Cardiac septum (tissue), 1 donor: ENCODE measurements at regions not wholly inside any gene's neighbourhood (a gene's known extent, or its start where the extent isn't known, plus 50 kb on each side); places are given as distances from the start of the nearest gene placed in this dataset.

Source experiments
- DNase-seq: peaks from one replicate; pipeline ENCODE4 v3.0.0-alpha.2; 2020; ENCODE audit warnings: low spot score
- intact Hi-C: fragments of 100-400 bp; cut with DNase I; formaldehyde crosslinking; loops from one replicate; pipeline ENCODE4 v1.14.0; 2022
- donor health status: DM: no; HTN: no; CAD: no.

DNA sequence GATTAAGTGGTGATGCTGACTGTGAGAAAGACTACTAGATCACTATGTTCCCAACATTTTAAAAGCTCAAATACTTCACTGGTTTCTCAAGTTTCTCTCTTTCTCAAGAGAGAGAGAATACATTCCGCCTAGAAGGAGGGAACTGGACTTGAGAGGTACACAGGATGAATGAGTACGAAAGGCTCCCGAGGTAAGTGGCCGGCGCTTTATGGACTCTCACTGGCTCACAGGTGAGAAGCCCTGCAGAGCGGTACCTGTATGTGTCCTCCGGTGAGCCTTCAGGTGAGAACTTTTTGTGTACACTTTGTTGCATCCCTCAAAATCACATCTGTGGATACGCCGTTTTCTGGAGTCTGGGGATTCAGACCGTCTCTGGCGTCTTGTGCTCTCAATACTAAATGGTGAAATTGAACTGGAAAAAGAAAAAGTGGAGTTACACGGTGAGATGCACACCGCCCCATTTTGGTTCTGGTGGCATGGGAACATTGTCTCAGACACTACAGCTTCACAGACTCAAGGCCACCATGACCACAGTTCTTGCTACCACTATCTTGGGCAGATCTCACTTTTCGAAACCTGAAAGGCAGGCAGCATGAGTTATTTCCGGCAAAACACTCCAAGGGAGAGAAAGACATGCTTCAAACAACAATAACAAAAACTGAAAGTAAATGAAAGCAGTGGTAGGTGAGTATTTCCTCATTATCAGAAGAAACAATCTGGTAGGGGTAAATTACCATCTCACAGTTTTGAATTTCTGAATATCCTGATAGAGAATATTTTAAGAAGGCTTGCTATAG, 418.9 kb downstream of the KLF12 start:
- intact Hi-C loops, result no loop called here
- DNase-seq, result no peak

DNA sequence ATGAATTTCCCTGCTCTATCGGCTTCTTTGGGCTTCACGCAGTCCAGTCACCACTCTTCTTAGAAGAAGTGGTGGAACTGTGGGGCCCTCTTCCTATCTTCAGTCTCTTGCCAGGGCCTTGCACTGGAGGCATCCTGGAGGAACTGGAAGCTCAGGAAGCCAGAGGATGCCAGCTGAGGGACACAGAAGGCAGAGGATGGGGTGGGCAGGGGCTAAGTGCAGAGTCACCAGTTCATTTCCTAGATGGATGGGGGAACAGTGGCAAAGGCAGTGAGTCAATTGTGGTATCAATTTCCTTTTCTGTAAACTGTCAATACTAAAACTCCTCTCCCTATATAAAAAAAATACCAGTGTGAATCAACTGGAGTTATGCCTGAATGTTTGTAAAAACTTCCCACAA, 419.7 kb downstream of the KLF12 start:
- no peak for DNase-seq
- intact Hi-C loops, result no loop called here

DNA sequence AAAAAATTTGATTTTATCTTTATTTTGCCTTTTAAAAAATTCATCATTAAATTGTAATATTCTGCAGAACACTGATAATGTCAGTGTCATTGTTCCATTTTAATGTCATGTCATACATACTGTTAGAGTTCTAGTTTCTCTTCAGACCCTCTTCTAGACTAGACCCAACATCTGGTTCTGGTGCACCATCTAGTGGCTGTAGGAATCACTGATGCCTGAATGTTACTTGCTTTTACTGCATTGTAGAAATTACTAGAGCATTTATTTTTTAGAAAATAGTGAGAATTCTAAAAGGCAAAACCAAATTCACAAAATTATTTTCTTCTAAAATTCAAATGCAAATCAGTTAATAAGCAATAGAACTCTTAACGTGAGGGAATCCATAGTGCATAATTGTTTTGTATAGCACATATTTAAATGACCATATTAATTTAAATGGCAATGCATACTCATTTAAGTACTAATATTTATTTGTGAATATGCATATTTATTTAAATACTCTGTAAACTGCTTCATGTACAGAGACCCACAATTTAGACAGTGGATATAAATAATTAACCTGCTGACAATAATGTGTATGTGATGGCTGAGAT, 425.7 kb downstream of the KLF12 start:
- intact Hi-C loops, result loop anchor here (10.0 kb wide), 3 partner anchors 644 to 894 kb away; no protein-coding TSS in a partner anchor
- DNase-seq, result no peak

DNA sequence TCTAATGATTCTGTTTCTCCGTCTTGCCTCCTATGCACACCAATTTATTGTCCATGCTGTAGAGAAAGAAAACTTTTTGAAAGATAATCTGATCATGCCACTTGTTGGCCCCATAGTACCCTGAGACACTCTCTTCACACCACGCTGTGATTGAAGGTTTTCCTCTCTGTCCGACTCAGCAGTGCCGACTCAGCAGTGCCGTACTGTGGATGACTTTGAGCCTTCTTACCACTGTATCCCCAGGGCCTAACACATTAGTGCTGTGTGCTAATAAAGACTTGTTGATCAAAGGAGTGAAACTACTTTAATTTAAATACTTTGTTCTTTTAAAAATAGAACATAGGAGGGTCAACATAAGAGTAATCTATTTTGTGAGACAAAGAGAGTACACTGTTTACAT, 429.6 kb downstream of the KLF12 start:
- DNase-seq, result no peak
- intact Hi-C loops, result loop anchor here (10.0 kb wide), 3 partner anchors 640 to 890 kb away; no protein-coding TSS in a partner anchor

DNA sequence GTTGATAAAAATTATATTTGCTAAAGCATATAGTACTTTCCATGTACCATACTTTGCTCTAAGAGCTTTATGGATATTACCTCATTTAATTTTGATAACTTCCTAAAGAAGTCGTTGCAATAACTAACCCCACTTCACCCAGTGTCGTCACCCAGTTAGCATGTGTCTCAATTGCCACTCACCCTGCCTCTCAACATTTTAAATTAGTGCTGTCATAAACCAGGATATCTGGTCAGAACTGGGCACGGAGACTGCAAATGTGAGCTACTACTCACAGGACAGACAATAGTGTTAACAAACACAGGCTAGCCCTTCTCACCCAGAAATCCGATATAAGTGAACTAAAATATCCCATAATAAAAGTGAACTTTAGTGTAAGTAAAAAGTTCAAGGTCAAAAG, 430.6 kb downstream of the KLF12 start:
- intact Hi-C loops, result loop anchor here (10.0 kb wide), 3 partner anchors 639 to 889 kb away; no protein-coding TSS in a partner anchor
- no peak for DNase-seq

DNA sequence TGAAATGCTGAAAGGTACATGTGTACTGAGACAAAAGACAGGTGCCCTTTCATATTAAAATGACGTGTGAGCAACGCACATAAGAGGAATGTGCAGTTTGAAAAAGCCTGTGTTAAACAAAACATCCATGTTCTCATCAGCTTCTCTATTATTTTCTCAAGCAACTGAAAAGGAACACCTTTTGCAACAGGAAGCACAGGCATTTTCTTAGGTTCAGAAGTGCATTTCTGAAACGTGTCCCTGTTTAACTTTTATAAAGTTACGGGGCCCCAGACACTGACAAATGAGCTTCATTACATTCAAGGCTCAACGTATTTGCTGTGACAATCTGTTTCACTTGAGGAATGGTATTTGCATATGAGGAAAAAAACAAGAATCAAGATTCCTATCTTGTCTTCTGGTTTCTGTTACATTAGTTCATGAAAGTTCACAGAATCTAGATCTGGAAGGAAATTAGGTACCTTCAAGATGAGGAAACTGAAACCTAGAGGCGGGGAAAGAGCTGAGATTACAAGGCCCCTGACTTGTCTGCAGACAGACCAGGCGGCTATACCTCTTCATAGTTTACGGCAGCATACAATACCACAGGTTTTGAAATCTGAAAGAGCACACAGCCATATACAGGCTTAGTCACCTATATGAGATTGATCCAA, 431.7 kb downstream of the KLF12 start:
- no peak for DNase-seq
- intact Hi-C loops, result loop anchor here (10.0 kb wide), 3 partner anchors 638 to 888 kb away; no protein-coding TSS in a partner anchor

DNA sequence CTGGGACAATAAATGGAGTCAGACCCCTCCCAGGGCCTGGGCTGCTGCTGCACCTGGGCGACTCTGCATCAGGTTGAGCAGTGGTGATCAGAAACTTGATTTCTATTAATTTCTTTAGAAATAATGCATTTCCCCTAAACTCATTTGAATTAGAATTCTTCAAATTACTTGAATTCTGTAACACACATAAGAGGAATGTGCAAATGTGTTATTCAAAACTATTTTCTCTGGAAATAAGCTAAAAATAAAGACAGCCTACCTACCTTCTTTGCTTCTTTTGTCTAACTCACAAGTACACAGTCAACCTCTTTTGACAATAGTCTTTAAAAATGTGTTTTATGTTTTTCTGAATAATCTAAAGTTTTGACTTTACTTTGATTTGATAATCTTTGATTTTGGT, 433.0 kb downstream of the KLF12 start:
- intact Hi-C loops, result loop anchor here (10.0 kb wide), 3 partner anchors 636 to 886 kb away; no protein-coding TSS in a partner anchor
- no peak for DNase-seq

DNA sequence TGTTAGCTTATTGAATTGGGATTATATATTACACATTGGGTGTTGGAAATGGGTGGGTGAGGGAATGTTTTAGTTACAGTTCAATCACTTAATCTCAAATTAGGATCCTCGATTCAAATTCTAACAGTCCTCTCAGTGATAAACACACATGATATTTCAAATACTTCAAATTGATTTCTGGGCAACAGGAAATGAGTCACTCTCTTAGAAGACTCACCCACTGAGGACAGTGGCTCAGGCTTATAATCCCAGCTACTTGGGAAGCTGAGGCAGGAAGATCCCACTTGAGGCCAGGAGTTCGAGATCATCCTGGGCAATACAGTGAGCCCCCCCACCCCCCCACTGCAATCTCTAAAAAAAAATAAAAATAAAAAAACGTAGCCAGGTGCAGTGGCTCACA, 435.3 kb downstream of the KLF12 start:
- intact Hi-C loops, result no loop called here

DNA sequence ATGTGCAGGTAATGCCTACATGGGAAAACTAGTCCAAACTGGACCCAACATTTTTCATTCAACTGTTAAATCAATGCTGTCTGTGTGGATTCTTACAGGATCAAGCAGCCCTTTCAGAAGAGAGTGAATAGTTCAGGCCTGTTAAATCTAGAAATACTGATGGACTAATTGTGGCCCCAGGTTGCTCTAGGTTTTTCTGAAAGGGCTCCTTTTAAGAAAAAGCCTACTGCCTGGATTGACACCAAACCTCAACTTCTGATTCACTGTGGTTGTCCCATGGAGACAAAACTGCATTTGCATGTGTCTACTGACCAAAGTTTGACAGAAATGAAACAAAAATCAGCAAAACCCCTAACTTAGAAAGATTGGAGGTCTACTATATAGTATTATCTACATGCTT, 437.0 kb downstream of the KLF12 start:
- no peak for DNase-seq
- intact Hi-C loops, result no loop called here

More for the DNA sequence above, 435.3 kb downstream of the KLF12 start:
- no peak for DNase-seq

DNA sequence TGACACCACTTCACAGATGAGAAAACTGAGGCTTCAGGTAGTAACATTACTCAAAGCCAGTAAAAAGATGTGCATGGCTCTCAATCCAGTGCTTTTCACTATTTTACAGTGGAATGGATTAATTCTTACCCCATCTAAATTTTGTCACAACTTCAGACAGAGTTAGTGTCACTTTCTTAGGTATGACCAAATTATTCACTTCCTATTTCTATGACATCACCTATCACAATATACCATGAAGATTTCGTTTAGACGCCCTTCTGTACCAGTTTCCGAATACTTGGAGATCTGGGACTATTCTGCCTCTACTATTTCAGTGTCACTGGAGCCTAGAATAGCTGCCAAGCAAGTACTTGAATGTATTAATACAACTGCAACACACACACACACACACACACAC, 437.5 kb downstream of the KLF12 start:
- DNase-seq, result no peak
- intact Hi-C loops, result no loop called here

DNA sequence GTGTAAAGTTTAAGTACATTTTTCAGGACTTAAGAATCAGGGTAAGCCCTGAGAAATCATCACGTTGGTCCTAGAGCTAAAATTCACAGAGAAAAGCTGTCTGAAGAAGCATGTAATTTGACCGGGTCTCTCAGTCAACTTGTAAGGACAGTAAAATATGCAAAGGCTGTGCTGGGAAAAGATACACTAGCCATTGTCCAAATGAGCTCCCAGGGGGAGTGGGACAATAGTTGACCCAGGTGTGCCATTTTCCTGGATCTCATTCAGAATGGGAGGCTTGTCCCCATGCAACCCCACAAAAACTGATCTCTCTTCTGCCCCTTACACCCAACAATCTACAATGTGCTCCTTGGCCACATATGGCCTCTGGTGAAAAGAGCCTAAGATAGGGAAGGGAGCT, 437.9 kb downstream of the KLF12 start:
- DNase-seq, result no peak
- intact Hi-C loops, result no loop called here

DNA sequence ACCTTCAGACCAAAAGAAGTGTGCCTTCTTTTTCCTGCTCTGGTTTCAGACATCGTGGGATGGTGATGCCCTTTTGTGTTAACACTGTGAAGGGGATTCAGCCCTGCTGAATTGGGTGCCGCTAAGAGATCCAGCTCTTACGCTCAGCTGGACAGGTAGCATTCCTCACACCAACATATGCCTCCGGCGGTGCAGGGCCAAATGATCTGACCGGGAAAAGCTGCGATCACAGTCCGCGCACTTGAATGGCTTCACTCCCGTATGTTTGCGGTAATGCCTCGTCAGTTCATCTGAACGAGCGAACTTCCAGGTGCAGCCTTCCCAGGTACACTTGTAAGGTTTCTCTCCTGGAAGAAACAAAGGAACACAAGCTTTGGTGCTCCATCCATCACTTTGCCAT, 438.9 kb downstream of the KLF12 start:
- no peak for DNase-seq
- intact Hi-C loops, result no loop called here

DNA sequence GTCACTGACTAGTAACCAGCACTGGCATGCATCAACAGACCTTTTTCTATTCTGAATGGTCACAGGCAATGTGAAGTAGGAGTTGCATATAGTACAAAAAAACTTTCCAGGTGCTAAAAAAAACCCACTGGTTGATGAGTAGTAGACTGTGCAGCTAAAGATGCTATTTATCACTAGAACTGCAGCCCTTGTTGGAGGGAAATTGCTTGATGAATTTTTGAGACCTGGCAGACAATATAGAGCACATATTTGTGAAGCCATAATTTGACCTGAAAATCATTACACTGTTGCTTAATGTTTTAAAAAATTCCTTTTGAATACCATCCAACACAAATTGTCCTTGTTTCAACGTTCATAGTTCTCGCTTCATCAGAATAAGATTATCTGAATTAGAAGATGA, 441.0 kb downstream of the KLF12 start:
- intact Hi-C loops, result no loop called here
- no peak for DNase-seq

DNA sequence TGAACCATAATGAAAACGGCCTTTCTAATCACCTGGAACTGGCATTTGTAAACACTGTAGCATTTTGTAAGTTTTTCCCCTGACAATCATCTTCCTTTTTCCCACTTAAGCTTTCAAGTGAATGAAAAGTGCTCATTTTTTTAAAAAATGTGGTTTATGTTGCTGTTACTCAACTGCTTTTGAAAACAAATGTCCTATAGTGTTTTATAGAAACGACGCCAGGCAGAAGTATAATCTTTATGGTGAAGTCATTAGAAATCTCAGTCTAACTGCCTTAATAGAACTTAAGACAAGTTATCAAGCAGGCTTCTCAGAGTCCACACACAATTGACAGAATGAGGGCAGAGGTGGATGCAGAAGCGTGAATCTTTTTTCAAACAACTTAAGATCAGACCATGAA, 442.3 kb downstream of the KLF12 start:
- DNase-seq, result no peak
- intact Hi-C loops, result no loop called here

DNA sequence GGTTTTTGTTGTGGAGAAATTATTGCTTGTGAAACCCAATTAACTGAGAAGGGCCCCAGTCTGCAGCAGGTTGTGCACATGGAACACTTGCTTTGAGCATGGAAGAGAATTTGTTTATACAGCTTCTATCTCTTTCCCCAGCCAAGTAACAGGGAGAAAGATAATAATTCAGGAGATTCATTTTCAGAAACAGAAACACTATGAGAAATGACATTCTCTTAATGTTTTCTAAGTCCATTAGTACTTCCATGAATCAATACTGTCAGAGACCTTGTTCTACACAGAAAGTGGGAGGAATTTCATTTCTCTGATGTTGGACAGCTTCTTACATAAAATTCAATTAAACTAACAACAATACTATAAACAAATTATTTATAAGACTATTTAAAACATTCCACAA, 446.3 kb downstream of the KLF12 start:
- DNase-seq, result no peak
- intact Hi-C loops, result no loop called here

DNA sequence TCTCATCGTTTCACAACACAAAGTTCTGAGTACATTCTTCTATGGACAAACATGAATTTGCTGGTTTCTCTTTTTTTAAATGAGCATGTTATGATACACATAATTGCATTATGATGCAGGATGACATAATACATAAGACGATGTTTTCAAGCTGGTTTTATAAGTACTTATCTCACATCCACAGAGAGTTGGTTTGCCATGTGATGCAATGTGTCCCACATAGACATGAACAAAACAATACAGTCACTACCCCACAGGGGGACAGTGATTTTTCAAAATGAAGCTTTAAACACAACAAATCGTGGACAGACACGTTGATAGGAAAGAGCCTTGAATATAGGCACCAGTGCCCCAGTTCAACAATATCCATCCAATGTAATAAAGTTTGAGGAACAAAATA, 447.1 kb downstream of the KLF12 start:
- no peak for DNase-seq
- intact Hi-C loops, result no loop called here

DNA sequence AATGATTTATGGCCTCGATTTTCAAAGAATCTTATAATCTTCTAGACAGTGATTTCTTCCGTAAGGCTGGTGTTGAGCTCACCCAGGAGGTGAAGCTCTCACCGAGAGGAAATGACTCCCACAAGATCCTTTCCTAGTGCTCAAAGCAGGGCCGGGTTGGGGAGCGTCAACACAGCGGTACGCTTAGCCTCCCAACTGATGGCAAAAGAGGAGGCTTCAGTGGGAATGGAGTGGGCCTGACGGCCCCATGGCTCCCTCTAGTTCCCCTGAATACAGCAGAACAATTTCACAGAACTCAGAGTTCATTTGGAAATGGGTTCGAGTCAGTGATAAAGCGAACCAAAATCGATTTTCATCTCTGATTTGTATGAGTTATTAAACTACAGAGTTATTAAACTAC, 449.5 kb downstream of the KLF12 start:
- intact Hi-C loops, result no loop called here
- no peak for DNase-seq

DNA sequence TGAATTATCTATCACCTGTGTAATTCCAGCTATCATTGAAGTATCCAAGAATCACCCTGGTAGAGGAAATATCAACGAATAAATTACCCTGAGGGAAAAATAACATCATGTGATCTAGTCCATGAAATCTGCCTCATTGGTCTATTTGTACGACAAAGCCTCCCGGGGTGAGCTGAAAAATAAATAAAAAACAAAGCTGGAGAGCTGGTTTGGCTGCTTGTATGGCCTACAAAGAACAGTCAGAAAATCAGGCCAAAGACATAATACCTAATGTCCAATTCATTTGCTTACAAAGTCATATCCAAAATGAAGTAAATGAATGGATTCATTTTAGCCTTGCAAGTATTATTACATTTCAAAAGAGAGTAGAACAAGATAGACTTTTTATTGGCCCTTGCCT, 449.9 kb downstream of the KLF12 start:
- intact Hi-C loops, result no loop called here
- DNase-seq, result no peak

DNA sequence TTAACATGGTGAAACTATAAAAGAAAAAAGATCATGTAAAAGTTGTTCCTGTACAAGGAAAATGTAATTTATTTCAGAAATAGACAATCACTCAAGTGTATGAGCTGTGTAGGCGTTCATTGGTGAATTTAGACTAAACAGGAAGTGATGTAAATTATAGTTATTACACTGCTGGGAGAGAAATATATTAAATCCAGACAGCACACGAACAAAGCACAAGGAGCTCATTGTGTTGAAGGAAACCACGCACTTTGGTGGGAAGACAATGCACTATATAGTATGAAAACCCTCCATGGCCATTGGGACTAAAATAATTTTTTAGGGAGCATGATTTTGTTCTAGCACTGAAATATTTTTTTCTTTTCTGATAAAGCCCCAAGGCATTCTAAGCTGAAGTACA, 450.5 kb downstream of the KLF12 start:
- intact Hi-C loops, result no loop called here
- no peak for DNase-seq

DNA sequence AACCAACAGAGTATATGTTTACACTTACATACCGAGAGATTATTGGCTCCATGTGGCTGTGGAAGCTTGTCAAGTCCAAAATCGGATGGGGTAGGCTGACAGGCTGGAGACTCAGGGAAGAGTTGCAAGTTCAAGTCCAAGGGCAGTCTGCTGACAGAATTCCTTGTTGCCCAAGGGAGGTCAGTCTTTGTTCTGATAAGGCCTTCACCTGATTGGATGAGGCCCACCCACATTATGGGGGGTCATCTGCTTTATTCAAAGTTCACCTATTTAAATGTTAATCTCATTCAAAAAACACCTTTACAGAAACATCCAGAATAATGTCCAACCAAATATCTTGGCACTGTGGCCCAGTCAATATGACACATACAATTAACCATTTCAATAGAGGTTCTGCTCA, 452.4 kb downstream of the KLF12 start:
- no peak for DNase-seq
- intact Hi-C loops, result no loop called here

DNA sequence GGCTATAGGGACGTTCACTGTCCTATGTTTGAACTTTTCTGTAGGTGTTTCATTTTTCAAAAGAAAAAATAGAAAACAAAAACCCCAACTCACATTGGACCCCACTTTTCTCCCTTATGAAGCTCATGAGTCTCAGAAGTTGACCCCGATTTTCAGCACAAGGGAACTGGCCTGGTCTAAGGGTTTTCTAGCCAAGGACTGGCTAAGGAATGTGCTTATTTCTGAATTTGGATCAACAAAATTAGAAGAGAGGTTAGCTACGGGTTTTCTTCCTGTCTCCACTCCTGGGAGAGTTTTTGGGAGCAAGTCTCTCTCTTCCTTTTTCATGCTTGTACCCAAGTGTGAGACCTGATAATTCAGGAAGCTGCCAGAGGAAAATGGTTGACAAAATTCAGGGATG, 453.2 kb downstream of the KLF12 start:
- intact Hi-C loops, result no loop called here
- no peak for DNase-seq
